Trophoblast cell (in vitro differentiated cells and primary cell): ENCODE measurements at regions not wholly inside any gene's neighbourhood (a gene's known extent, or its start where the extent isn't known, plus 50 kb on each side); places are given as distances from the start of the nearest gene placed in this dataset.

ENCODE experiments used
- DNase-seq, 2 donors: peaks; one replicate each; pipeline ENCODE4 v3.0.0-alpha.2; 2016
- H2AFZ ChIP-seq: 2 replicates; pipeline ENCODE4 v1.6.1; 2013; ENCODE audit warnings: low read length, moderate library complexity, mild to moderate bottlenecking; ENCODE audit not compliant: insufficient read depth, poor library complexity
- H2AK5ac ChIP-seq: 2 replicates; pipeline ENCODE4 v1.6.1; 2013; ENCODE audit warnings: mild to moderate bottlenecking, low read length
- H2BK120ac ChIP-seq: 2 replicates; pipeline ENCODE4 v1.6.1; 2013; ENCODE audit warnings: low read length, mild to moderate bottlenecking, moderate library complexity; ENCODE audit not compliant: insufficient read depth, poor library complexity
- H2BK12ac ChIP-seq: 2 replicates; pipeline ENCODE4 v1.6.1; 2013; ENCODE audit warnings: mild to moderate bottlenecking, low read length, moderate library complexity
- H2BK5ac ChIP-seq: 2 replicates; pipeline ENCODE4 v1.6.1; 2013; ENCODE audit warnings: low read length, low read depth, moderate library complexity, mild to moderate bottlenecking; ENCODE audit not compliant: poor library complexity
- H3K14ac ChIP-seq: 2 replicates; pipeline ENCODE4 v1.6.1; 2013; ENCODE audit warnings: mild to moderate bottlenecking, low read length
- H3K18ac ChIP-seq: 2 replicates; pipeline ENCODE4 v1.6.1; 2013; ENCODE audit warnings: mild to moderate bottlenecking, low read length
- H3K23ac ChIP-seq: 2 replicates; pipeline ENCODE4 v1.6.1; 2013; ENCODE audit warnings: low read length
- H3K27ac ChIP-seq: 2 replicates; pipeline ENCODE4 v1.5.1; 2013; ENCODE audit warnings: low read depth, mild to moderate bottlenecking, inconsistent platforms, low read length, moderate library complexity
- H3K27me3 ChIP-seq: 2 replicates; pipeline ENCODE4 v1.6.1; 2013; ENCODE audit warnings: inconsistent platforms, mild to moderate bottlenecking, low read length, moderate library complexity; ENCODE audit not compliant: insufficient read depth
- H3K36me3 ChIP-seq, 2 experiments: 1 replicate in 1 of 2; 2 replicates in 1 of 2; pipeline ENCODE4 v1.6.1; 2013; ENCODE audit warnings: low read length in 2 of 2, mild to moderate bottlenecking in 2 of 2, moderate library complexity in 1 of 2; ENCODE audit not compliant: insufficient read depth in 2 of 2, control insufficient read depth in 1 of 2
- H3K4ac ChIP-seq: 2 replicates; pipeline ENCODE4 v1.6.1; 2013; ENCODE audit warnings: low read depth, mild to moderate bottlenecking, low read length, moderate library complexity
- H3K4me1 ChIP-seq, 2 experiments: 1 replicate in 1 of 2; 2 replicates in 1 of 2; pipeline ENCODE4 v1.6.1; 2013; ENCODE audit warnings: low read length in 2 of 2, mild to moderate bottlenecking in 2 of 2, moderate library complexity in 1 of 2; ENCODE audit not compliant: insufficient read depth in 2 of 2, control insufficient read depth in 1 of 2
- H3K4me2 ChIP-seq: 2 replicates; pipeline ENCODE4 v1.6.1; 2013; ENCODE audit warnings: inconsistent platforms, mild to moderate bottlenecking, low read length, moderate library complexity
- H3K4me3 ChIP-seq: 2 replicates; pipeline ENCODE4 v1.5.1; 2013; ENCODE audit warnings: mild to moderate bottlenecking, low read depth, low read length, inconsistent platforms
- H3K79me1 ChIP-seq: one replicate; pipeline ENCODE4 v1.6.1; 2013; ENCODE audit warnings: low read length
- H3K79me2 ChIP-seq: 2 replicates; pipeline ENCODE4 v1.6.1; 2013; ENCODE audit warnings: low read length, mild to moderate bottlenecking; ENCODE audit not compliant: control insufficient read depth, insufficient read depth, poor library complexity
- H3K9ac ChIP-seq: 2 replicates; pipeline ENCODE4 v1.6.1; 2013; ENCODE audit warnings: mild to moderate bottlenecking, low read length
- H3K9me3 ChIP-seq: 2 replicates; pipeline ENCODE4 v1.6.1; 2013; ENCODE audit warnings: low read depth, mild to moderate bottlenecking, control low read depth, inconsistent platforms, low read length; ENCODE audit not compliant: insufficient read depth
- H4K12ac ChIP-seq: 2 replicates; pipeline ENCODE4 v1.6.1; 2013; ENCODE audit warnings: low read depth, mild to moderate bottlenecking, low read length, moderate library complexity
- H4K8ac ChIP-seq: 2 replicates; pipeline ENCODE4 v1.6.1; 2013; ENCODE audit warnings: low read depth, mild to moderate bottlenecking, low read length, moderate library complexity
- H4K91ac ChIP-seq: one replicate; pipeline ENCODE4 v1.6.1; 2013; ENCODE audit warnings: low read depth, mild to moderate bottlenecking, low read length, moderate library complexity
- WGBS: extraction: QIAGEN DNeasy Blood & Tissue Kit; methylation state at CpG from one replicate; pipeline ENCODE4 v1.1.7; 2013; ENCODE audit warnings: missing lambda C conversion rate; ENCODE audit not compliant: insufficient read length, insufficient coverage; ENCODE audit errors: extremely low coverage; 5-methylcytosine and 5-hydroxymethylcytosine counted together

GRCh38 chrX:143171703-143172102 is 146.0 kb downstream of the SPANXN4 start:
- Histone ChIP-seq H3K4me3 (no peak overlapping the region), H3K9me3 (no peaks in the 10 kb centered on the region), H3K9ac (no peak overlapping the region), H2BK5ac (no peak overlapping the region), H3K4me2 (no peak overlapping the region), H3K27me3 (no peaks in the 10 kb centered on the region), H3K79me1 (no peaks in the 10 kb centered on the region), H3K18ac (no peak overlapping the region), H4K8ac (no peak overlapping the region), H3K27ac (no peak overlapping the region), H3K79me2 (no peaks in the 10 kb centered on the region), H4K12ac (no peak overlapping the region), H2AFZ (no peak overlapping the region), H3K4me1 (no peaks in the 10 kb centered on the region), H2BK12ac (no peak overlapping the region), H3K23ac (no peak overlapping the region), H3K36me3 (no peaks in the 10 kb centered on the region), H2AK5ac (no peak overlapping the region), H4K91ac (no peak overlapping the region), H3K14ac (no peak overlapping the region), H3K4ac (no peak overlapping the region), H2BK120ac (no peak overlapping the region)
- WGBS: no CpG with 5 or more reads among the region's 3 CpGs
- no peak for DNase-seq

GRCh38 chrX:143165778-143166177 is 140.1 kb downstream of the SPANXN4 start:
- Histone ChIP-seq H3K36me3 (no peaks in the 10 kb centered on the region), H2BK120ac (no peak overlapping the region), H4K8ac (no peak overlapping the region), H3K18ac (no peak overlapping the region), H2BK5ac (no peak overlapping the region), H2AK5ac (no peak overlapping the region), H3K4me2 (no peak overlapping the region), H4K91ac (no peak overlapping the region), H4K12ac (no peak overlapping the region), H3K4ac (no peak overlapping the region), H3K27ac (no peak overlapping the region), H3K23ac (no peak overlapping the region), H3K9ac (no peak overlapping the region), H3K9me3 (no peaks in the 10 kb centered on the region), H3K4me3 (no peak overlapping the region), H3K27me3 (no peaks in the 10 kb centered on the region), H3K14ac (no peak overlapping the region), H2AFZ (no peak overlapping the region), H3K79me1 (no peaks in the 10 kb centered on the region), H3K4me1 (no peaks in the 10 kb centered on the region), H3K79me2 (no peaks in the 10 kb centered on the region), H2BK12ac (no peak overlapping the region)
- no peak for DNase-seq
- no CpG with 5 or more reads among the region's 1 CpG for WGBS

GRCh38 chrX:143139681-143140080 is 114.0 kb downstream of the SPANXN4 start:
- H3K4me3 ChIP-seq: no peak overlapping the region
- H2AK5ac ChIP-seq: no peak overlapping the region
- H3K4me2 ChIP-seq: no peak overlapping the region
- H3K14ac ChIP-seq: no peak overlapping the region
- H2BK120ac ChIP-seq: no peak overlapping the region
- H3K18ac ChIP-seq: no peak overlapping the region
- no peak overlapping the region for H2BK5ac ChIP-seq
- H3K9ac ChIP-seq: no peak overlapping the region
- no peak overlapping the region for H3K4ac ChIP-seq
- no peak overlapping the region for H4K12ac ChIP-seq
- no peak overlapping the region for H4K8ac ChIP-seq
- H2BK12ac ChIP-seq: no peak overlapping the region
- DNase-seq: no peak
- no peaks in the 10 kb centered on the region for H3K4me1 ChIP-seq
- no peaks in the 10 kb centered on the region for H3K27me3 ChIP-seq
- H3K79me2 ChIP-seq: no peaks in the 10 kb centered on the region
- H3K9me3 ChIP-seq: no peaks in the 10 kb centered on the region
- no peak overlapping the region for H3K27ac ChIP-seq
- no peak overlapping the region for H2AFZ ChIP-seq
- no peak overlapping the region for H4K91ac ChIP-seq
- H3K36me3 ChIP-seq: peaks cover 0 to 1% of the 10 kb centered on the region in 2 experiments
- H3K79me1 ChIP-seq: no peaks in the 10 kb centered on the region
- H3K23ac ChIP-seq: no peak overlapping the region
- WGBS: no CpG with 5 or more reads among the region's 2 CpGs

- Histone ChIP-seq H3K79me2 (no peaks in the 10 kb centered on the region), H3K27ac (no peak overlapping the region), H4K8ac (no peak overlapping the region), H4K91ac (no peak overlapping the region), H3K23ac (no peak overlapping the region), H3K9me3 (no peaks in the 10 kb centered on the region), H3K27me3 (no peaks in the 10 kb centered on the region), H2BK5ac (no peak overlapping the region), H4K12ac (no peak overlapping the region), H3K4me3 (no peak overlapping the region), H3K18ac (no peak overlapping the region), H2BK120ac (no peak overlapping the region), H3K4me2 (no peak overlapping the region), H3K4me1 (no peaks in the 10 kb centered on the region), H3K36me3 (no peaks in the 10 kb centered on the region), H2BK12ac (no peak overlapping the region), H3K14ac (no peak overlapping the region), H2AFZ (no peak overlapping the region), H3K4ac (no peak overlapping the region), H3K79me1 (no peaks in the 10 kb centered on the region), H2AK5ac (no peak overlapping the region), H3K9ac (no peak overlapping the region)
- no CpG with 5 or more reads among the region's 4 CpGs for WGBS
- peak in 1 of 2 donors; percentile 30 for DNase-seq
Measured at GRCh38 chrX:143121477-143121876, 95.7 kb downstream of the SPANXN4 start.
